Adrenal gland (tissue), 5 donors: ENCODE measurements at regions not wholly inside any gene's neighbourhood (a gene's known extent, or its start where the extent isn't known, plus 50 kb on each side); places are given as distances from the start of the nearest gene placed in this dataset.

Source experiments
- CTCF ChIP-seq, 6 experiments: fragments of 450-650 bp in 4 of 6; fragments of 200-600 bp in 2 of 6; sonication (generic) in 1 of 6; IDR thresholded peaks; 1 replicate in 5 of 6; 2 replicates in 1 of 6; pipeline versions ENCODE4 v1.5.1 to v1.8.0; 2016 to 2021; ENCODE audit warnings: antibody characterized with exemption in 6 of 6, mild to moderate bottlenecking in 2 of 6, moderate library complexity in 1 of 6
- POLR2A ChIP-seq, 2 donors: fragments of 450-650 bp; IDR thresholded peaks; one replicate each; pipeline ENCODE4 v1.6.1; 2017; ENCODE audit warnings: antibody characterized with exemption in 2 of 2, mild to moderate bottlenecking in 2 of 2, moderate library complexity in 1 of 2
- donor health status: DM: no; HTN: no; CAD: no.

DNA sequence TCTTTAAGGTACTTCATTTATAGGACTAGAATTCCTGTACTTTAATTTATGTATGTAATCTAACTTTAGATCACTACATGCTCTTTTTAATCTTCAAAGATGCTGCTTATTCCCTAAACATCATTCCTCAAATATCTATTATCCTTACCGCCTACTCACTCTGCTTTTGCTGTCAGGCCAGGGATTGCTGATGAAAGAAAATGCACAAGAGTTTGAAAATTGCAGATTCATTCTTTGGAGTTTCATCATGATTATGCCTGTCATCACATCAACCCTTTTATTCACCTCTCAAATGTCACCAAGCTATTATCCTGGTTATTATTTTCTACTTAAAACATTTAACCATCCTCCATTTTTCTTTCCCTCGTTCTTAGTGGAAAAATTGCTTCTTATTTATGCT lies 802.7 kb downstream of the METTL15 start:
- TF ChIP-seq CTCF (IDR thresholded peaks at IDR 0.05) (no peak), POLR2A (IDR thresholded peaks at IDR 0.05) (no peak)
